H1 (cell line): ENCODE measurements at regions not wholly inside any gene's neighbourhood (a gene's known extent, or its start where the extent isn't known, plus 50 kb on each side); places are given as distances from the start of the nearest gene placed in this dataset.

Experiments
- CTCF ChIA-PET: fragments of 300-600 bp; sonication (Branson Sonifier 250); formaldehyde crosslinking; loops from one replicate; lab custom pipeline; 2021; ENCODE audit not compliant: partially characterized antibody; lab: Charles Lee
- POLR2A ChIA-PET: fragments of 300-600 bp; sonication (Branson Sonifier 250); formaldehyde crosslinking; loops from one replicate; lab custom pipeline; 2021; ENCODE audit warnings: inconsistent platforms; ENCODE audit not compliant: partially characterized antibody; lab: Charles Lee
- DNase-seq, 2 experiments: peaks; one replicate each; pipeline versions ENCODE4 v3.0.0 to v3.0.0-alpha.2; 2010 to 2022; ENCODE audit warnings: low spot score in 2 of 2, low read depth in 1 of 2, mixed read lengths in 1 of 2
- FAIRE-seq: peaks from 2 replicates; lab custom pipeline; 2011; peaks lifted over from hg19 to GRCh38; lab: Jason Lieb, UNC
- H2AFZ ChIP-seq: 2 replicates; pipeline ENCODE4 v1.8.1; 2012; ENCODE audit warnings: low read length, inconsistent platforms
- H2AK5ac ChIP-seq: 2 replicates; pipeline ENCODE4 v1.6.1; 2013; ENCODE audit warnings: low read depth, low read length
- H2BK120ac ChIP-seq: replicated peaks from 2 replicates; pipeline ENCODE3; 2013; ENCODE audit warnings: low read depth, low read length, inconsistent platforms
- H2BK12ac ChIP-seq: 2 replicates; pipeline ENCODE4 v1.6.1; 2013; ENCODE audit warnings: low read depth, low read length
- H2BK15ac ChIP-seq: 2 replicates; pipeline ENCODE4 v1.6.1; 2013; ENCODE audit warnings: low read length
- H2BK20ac ChIP-seq: 2 replicates; pipeline ENCODE4 v1.6.1; 2013; ENCODE audit warnings: low read length
- H2BK5ac ChIP-seq: 2 replicates; pipeline ENCODE4 v1.6.1; 2013; ENCODE audit warnings: low read depth, low read length
- H3K14ac ChIP-seq: 2 replicates; pipeline ENCODE4 v1.6.1; 2013; ENCODE audit warnings: inconsistent platforms; ENCODE audit not compliant: insufficient read length
- H3K18ac ChIP-seq: 2 replicates; pipeline ENCODE4 v1.6.1; 2013; ENCODE audit warnings: low read length; ENCODE audit errors: extremely low read depth
- H3K23ac ChIP-seq: 2 replicates; pipeline ENCODE4 v1.6.1; 2013; ENCODE audit warnings: inconsistent platforms; ENCODE audit not compliant: insufficient read length
- H3K23me2 ChIP-seq: 2 replicates; pipeline ENCODE4 v1.6.1; 2013; ENCODE audit warnings: low read depth, low read length
- H3K27ac ChIP-seq: 2 replicates; pipeline ENCODE4 v1.6.1; 2011; ENCODE audit warnings: low read depth, low read length, inconsistent platforms
- H3K27me3 ChIP-seq, 4 experiments: replicated peaks in 1 of 4; 1 replicate in 1 of 4; 2 replicates in 3 of 4; pipeline versions ENCODE4 v1.6.1 to v1.8.1; 2011 to 2013; ENCODE audit warnings: low read length in 3 of 4, mild to moderate bottlenecking in 3 of 4, inconsistent platforms in 2 of 4, mixed read lengths in 2 of 4, moderate library complexity in 1 of 4; ENCODE audit not compliant: control insufficient read depth in 3 of 4, insufficient read depth in 3 of 4; ENCODE audit errors: extremely low read depth in 1 of 4
- H3K36me3 ChIP-seq, 4 experiments: 2 replicates each; pipeline versions ENCODE4 v1.6.1 to v1.8.1; 2011 to 2013; ENCODE audit warnings: mild to moderate bottlenecking in 4 of 4, low read length in 3 of 4, moderate library complexity in 2 of 4, control low read depth in 1 of 4, inconsistent platforms in 1 of 4; ENCODE audit not compliant: insufficient read depth in 4 of 4, control insufficient read depth in 2 of 4
- H3K4ac ChIP-seq: replicated peaks from 2 replicates; pipeline ENCODE3; 2013; ENCODE audit warnings: low read length, low read depth, mixed read lengths, inconsistent platforms; ENCODE audit not compliant: insufficient read length
- H3K4me1 ChIP-seq, 4 experiments: replicated peaks in 1 of 4; 1 replicate in 1 of 4; 2 replicates in 3 of 4; pipeline versions ENCODE4 v1.6.1 to v1.8.1; 2011 to 2013; ENCODE audit warnings: low read length in 3 of 4, inconsistent platforms in 2 of 4, mixed read lengths in 1 of 4; ENCODE audit not compliant: insufficient read depth in 4 of 4, control insufficient read depth in 3 of 4
- H3K4me2 ChIP-seq, 2 experiments: 2 replicates each; pipeline versions ENCODE4 v1.6.1 to v1.8.1; 2011 to 2013; ENCODE audit warnings: low read depth in 2 of 2, low read length in 2 of 2, control low read depth in 1 of 2, inconsistent platforms in 1 of 2, mild to moderate bottlenecking in 1 of 2; ENCODE audit not compliant: insufficient read depth in 1 of 2
- H3K4me3 ChIP-seq, 4 experiments: fragments of 200-600, 300-600 bp in 1 of 4; sonication (generic), shearing (Covaris generic), sonication (Bioruptor Twin) in 1 of 4; 2 replicates each; pipeline versions ENCODE4 v1.5.1 to v1.8.1; 2011 to 2016; ENCODE audit warnings: low read length in 4 of 4, low read depth in 3 of 4, control low read depth in 2 of 4, inconsistent platforms in 2 of 4, mild to moderate bottlenecking in 2 of 4, mixed read lengths in 1 of 4, moderate library complexity in 1 of 4; ENCODE audit not compliant: insufficient read depth in 2 of 4; ENCODE audit errors: extremely low read depth in 1 of 4
- H3K56ac ChIP-seq: replicated peaks from 2 replicates; pipeline ENCODE3; 2013; ENCODE audit warnings: low read depth, mild to moderate bottlenecking, mixed read lengths, low read length, inconsistent platforms; ENCODE audit not compliant: insufficient read length
- H3K79me1 ChIP-seq: 2 replicates; pipeline ENCODE4 v1.6.1; 2013; ENCODE audit warnings: low read depth, low read length, control low read depth
- H3K79me2 ChIP-seq, 2 experiments: 2 replicates each; pipeline versions ENCODE4 v1.6.1 to v1.8.1; 2012 to 2013; ENCODE audit warnings: low read length in 2 of 2, mild to moderate bottlenecking in 2 of 2, inconsistent platforms in 1 of 2; ENCODE audit not compliant: insufficient read depth in 2 of 2, control insufficient read depth in 1 of 2
- H3K9ac ChIP-seq, 4 experiments: replicated peaks in 1 of 4; 1 replicate in 1 of 4; 2 replicates in 3 of 4; pipeline versions ENCODE4 v1.6.1 to v1.8.1; 2011 to 2013; ENCODE audit warnings: low read depth in 3 of 4, low read length in 3 of 4, control low read depth in 2 of 4, mild to moderate bottlenecking in 2 of 4, moderate library complexity in 2 of 4, inconsistent platforms in 1 of 4; ENCODE audit errors: extremely low read depth in 1 of 4
- H3K9me3 ChIP-seq, 2 experiments: 2 replicates each; pipeline versions ENCODE4 v1.6.1 to v1.8.1; 2012 to 2013; ENCODE audit warnings: mild to moderate bottlenecking in 2 of 2, moderate library complexity in 2 of 2, control low read depth in 1 of 2, inconsistent platforms in 1 of 2, low read depth in 1 of 2, low read length in 1 of 2, mixed read lengths in 1 of 2; ENCODE audit not compliant: insufficient read depth in 2 of 2
- H4K20me1 ChIP-seq, 2 experiments: replicated peaks in 1 of 2; 2 replicates each; pipeline versions ENCODE3 to v1.8.1; 2011 to 2013; ENCODE audit warnings: inconsistent platforms in 2 of 2, low read length in 2 of 2, mild to moderate bottlenecking in 1 of 2; ENCODE audit not compliant: insufficient read depth in 2 of 2, control insufficient read depth in 1 of 2
- H4K5ac ChIP-seq: 2 replicates; pipeline ENCODE4 v1.6.1; 2013; ENCODE audit warnings: low read length, low read depth, mixed read lengths, inconsistent platforms; ENCODE audit not compliant: insufficient read length
- H4K8ac ChIP-seq: 2 replicates; pipeline ENCODE4 v1.8.0; 2013; ENCODE audit warnings: mild to moderate bottlenecking, moderate library complexity, low read length, inconsistent platforms; ENCODE audit not compliant: insufficient read depth; ENCODE audit errors: extremely low read depth
- H4K91ac ChIP-seq: replicated peaks from 2 replicates; pipeline ENCODE3; 2013; ENCODE audit warnings: low read length, mixed read lengths, inconsistent platforms; ENCODE audit not compliant: insufficient read length
- CEBPB ChIP-seq: IDR thresholded peaks from 2 replicates; pipeline ENCODE4 v1.6.1; 2012; ENCODE audit warnings: low read depth, low read length
- CREB1 ChIP-seq: IDR thresholded peaks from 2 replicates; pipeline ENCODE4 v1.6.1; 2012; ENCODE audit warnings: inconsistent platforms
- EP300 ChIP-seq, 2 experiments: IDR thresholded peaks; 1 replicate in 1 of 2; 2 replicates in 1 of 2; pipeline ENCODE4 v1.6.1; 2011 to 2012; ENCODE audit warnings: low read depth in 2 of 2, low read length in 2 of 2, mild to moderate bottlenecking in 2 of 2, borderline replicate concordance in 1 of 2, inconsistent platforms in 1 of 2, moderate library complexity in 1 of 2
- FOSL1 ChIP-seq: IDR thresholded peaks from 2 replicates; pipeline ENCODE4 v1.6.1; 2011; ENCODE audit warnings: mild to moderate bottlenecking, low read depth, low read length, moderate library complexity; ENCODE audit not compliant: insufficient read depth
- SIRT6 ChIP-seq: IDR thresholded peaks from one replicate; pipeline ENCODE4 v1.7.1; 2012; ENCODE audit warnings: low read length, inconsistent platforms
- SUZ12 ChIP-seq: fragments of 200-600 bp; sonication (generic); IDR thresholded peaks from 2 replicates; pipeline ENCODE4 v1.6.1; 2012; ENCODE audit warnings: mild to moderate bottlenecking, inconsistent platforms, low read length, moderate library complexity, mixed read lengths
- ZNF274 ChIP-seq: IDR thresholded peaks from 2 replicates; pipeline ENCODE4 v1.7.0; 2012; ENCODE audit warnings: low read length, borderline replicate concordance; ENCODE audit errors: extremely low read depth
- WGBS, 2 experiments: shearing (Covaris generic) in 1 of 2; methylation state at CpG; one replicate each; pipeline versions ENCODE4 v1.1.6 to v1.1.7; 2013 to 2015; ENCODE audit warnings: low lambda C conversion rate in 2 of 2, mixed read lengths in 2 of 2, inconsistent platforms in 1 of 2, low coverage in 1 of 2, missing lambda C conversion rate in 1 of 2; ENCODE audit not compliant: insufficient replicate concordance in 2 of 2, insufficient coverage in 1 of 2, insufficient read length in 1 of 2; ENCODE audit errors: extremely low coverage in 1 of 2, missing lambda C conversion rate in 1 of 2; 5-methylcytosine and 5-hydroxymethylcytosine counted together

DNA sequence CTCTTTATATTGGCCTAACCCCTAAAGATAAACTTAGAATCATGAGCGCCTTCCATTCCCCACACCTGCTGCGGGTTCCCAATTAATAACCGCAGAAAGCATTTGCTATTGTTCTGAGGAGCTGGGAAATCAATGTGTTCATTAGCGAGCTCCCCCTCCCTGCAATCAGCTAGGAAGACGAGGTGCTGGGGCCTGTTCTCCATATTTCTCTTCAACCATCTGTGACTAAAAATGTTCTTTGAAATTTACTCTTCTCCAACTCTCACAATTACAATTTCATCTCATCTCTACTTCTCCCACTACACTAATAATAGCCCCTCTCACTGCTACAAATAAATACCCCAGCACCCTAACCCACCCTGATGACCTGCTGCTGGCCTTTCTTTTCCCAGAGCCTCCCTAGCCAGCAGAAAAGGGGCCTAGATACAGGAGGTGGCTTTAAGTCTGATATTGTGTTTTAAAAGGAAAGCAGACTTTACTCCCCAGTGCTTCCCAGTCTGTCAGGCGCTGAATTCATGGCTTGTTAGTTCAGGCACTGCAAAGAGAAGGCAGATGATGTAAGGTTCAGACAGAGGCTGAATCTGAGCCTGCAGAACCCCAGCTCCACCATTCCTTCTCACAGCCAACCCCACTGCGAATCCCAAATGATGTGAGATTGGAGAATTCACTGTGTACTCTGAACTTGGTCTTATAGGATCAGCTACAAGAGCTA is 477.5 kb upstream of the DAB1 start:
- Histone ChIP-seq H3K27ac (no peak overlapping the region), H3K9me3 (no peaks in the 10 kb centered on the region), H3K23ac (no peak overlapping the region), H2AK5ac (no peak overlapping the region), H3K4me1 (peaks cover 0 to 10% (median 0%) of the 10 kb centered on the region in 4 experiments; a peak in 1 of 7 replicates), H4K20me1 (no peaks in the 10 kb centered on the region), H3K9ac (no peak overlapping the region), H3K4me3 (no peak overlapping the region), H4K8ac (no peak overlapping the region), H2BK5ac (no peak overlapping the region), H3K56ac (no peak overlapping the region), H3K79me2 (no peaks in the 10 kb centered on the region), H3K79me1 (no peaks in the 10 kb centered on the region), H3K27me3 (no peaks in the 10 kb centered on the region), H4K91ac (no peak overlapping the region), H2BK120ac (no peak overlapping the region), H2BK15ac (no peak overlapping the region), H3K18ac (no peak overlapping the region), H4K5ac (no peak overlapping the region), H2BK20ac (no peak overlapping the region), H3K4ac (no peak overlapping the region), H3K23me2 (no peaks in the 10 kb centered on the region), H3K36me3 (no peaks in the 10 kb centered on the region), H2AFZ (no peak overlapping the region), H3K4me2 (no peak overlapping the region), H3K14ac (no peak overlapping the region), H2BK12ac (no peak overlapping the region)
- TF ChIP-seq CEBPB (no peak), SUZ12 (no peak), EP300 (IDR thresholded peaks at IDR 0.05; ENCODE audit: borderline replicate concordance in 1 of 2, low read depth in 2 of 2, low read length in 2 of 2) (no peak), CREB1 (no peak), ZNF274 (no peak), FOSL1 (no peak), SIRT6 (no peak)
- FAIRE-seq (no peak), DNase-seq (no peak)
- ChIA-PET CTCF (interaction anchor here (1.9 kb wide), 1 partner anchor 12 kb away, joined by 4 read pairs; no protein-coding TSS in a partner anchor), POLR2A (no interaction called here)
- 89% methylated on average over 7 of the region's 7 CpGs; no CpG with 5 or more reads in 1 of the 2 experiments for WGBS, 2 experiments
